CD4-positive, alpha-beta T cell (primary cell): ENCODE measurements at regions not wholly inside any gene's neighbourhood (a gene's known extent, or its start where the extent isn't known, plus 50 kb on each side); places are given as distances from the start of the nearest gene placed in this dataset.

ENCODE experiments used
- ATAC-seq: fragments of 200-7000 bp; cut with Tn5 transposase; one replicate; pipeline ENCODE4 v1.10.0; 2022; ENCODE audit warnings: mild to moderate bottlenecking; ENCODE audit not compliant: poor library complexity
- CTCF ChIA-PET: fragments of 350-600 bp; sonication (Branson Sonifier 250); formaldehyde crosslinking; loops from one replicate; lab custom pipeline; 2021; ENCODE audit warnings: antibody characterized with exemption, inconsistent platforms; lab: Charles Lee
- POLR2A ChIA-PET: fragments of 350-600 bp; sonication (Branson Sonifier 250); formaldehyde crosslinking; loops from one replicate; lab custom pipeline; 2021; ENCODE audit warnings: antibody characterized with exemption, inconsistent platforms; lab: Charles Lee
- DNase-seq, 14 experiments: peaks; one replicate each; pipeline ENCODE4 v3.0.0-alpha.2; 2013 to 2020; ENCODE audit warnings: mixed read lengths in 2 of 14
- H3K27ac ChIP-seq, 2 donors: one replicate each; pipeline versions ENCODE4 v1.5.1 to v1.7.0; 2013; ENCODE audit warnings: low read length in 2 of 2, low read depth in 1 of 2, mild to moderate bottlenecking in 1 of 2
- H3K27me3 ChIP-seq, 2 experiments: 1 replicate in 1 of 2; 2 replicates in 1 of 2; pipeline versions ENCODE4 v1.6.1 to v1.7.0; 2013; ENCODE audit warnings: low read length in 2 of 2, control low read depth in 1 of 2, mild to moderate bottlenecking in 1 of 2, moderate library complexity in 1 of 2; ENCODE audit not compliant: insufficient read depth in 2 of 2, control insufficient read depth in 1 of 2
- H3K36me3 ChIP-seq: one replicate; pipeline ENCODE4 v1.6.1; 2013; ENCODE audit warnings: low read length, control low read depth; ENCODE audit not compliant: insufficient read depth
- H3K4me1 ChIP-seq: one replicate; pipeline ENCODE4 v1.6.1; 2013; ENCODE audit warnings: low read length, control low read depth; ENCODE audit not compliant: insufficient read depth
- H3K4me3 ChIP-seq: one replicate; pipeline ENCODE4 v1.5.1; 2013; ENCODE audit warnings: mild to moderate bottlenecking, low read length, moderate library complexity
- H3K9me3 ChIP-seq, 2 experiments: 1 replicate in 1 of 2; 2 replicates in 1 of 2; pipeline versions ENCODE4 v1.6.1 to v1.7.0; 2013; ENCODE audit warnings: low read length in 2 of 2, mild to moderate bottlenecking in 2 of 2, control low read depth in 1 of 2, moderate library complexity in 1 of 2; ENCODE audit not compliant: control insufficient read depth in 1 of 2, insufficient read depth in 1 of 2
- H3K27ac Mint-ChIP-seq: one replicate; pipeline ENCODE4 v1.8.0; 2020; ENCODE audit warnings: mixed read lengths
- H3K27me3 Mint-ChIP-seq: one replicate; pipeline ENCODE4 v1.8.0; 2021; ENCODE audit warnings: mixed read lengths
- H3K36me3 Mint-ChIP-seq: one replicate; pipeline ENCODE4 v1.8.0; 2021; ENCODE audit warnings: low read depth, mixed read lengths
- H3K4me1 Mint-ChIP-seq: one replicate; pipeline ENCODE4 v1.8.0; 2021; ENCODE audit warnings: low read depth, mixed read lengths
- H3K4me3 Mint-ChIP-seq: one replicate; pipeline ENCODE4 v1.8.0; 2020; ENCODE audit warnings: mild to moderate bottlenecking, mixed read lengths
- H3K9me3 Mint-ChIP-seq: one replicate; pipeline ENCODE4 v1.8.0; 2020; ENCODE audit warnings: mixed read lengths
- intact Hi-C, 2 experiments: fragments of 100-400 bp; cut with DNase I in 1 of 2; cut with micrococcal nuclease in 1 of 2; formaldehyde crosslinking; loops; one replicate each; pipeline versions ENCODE4 v1.15.1 to v1.9.0; 2023 to 2025; cut with DNase I, micrococcal nuclease
- TF ChIP-seq, protein P1 (sequence below): fragments of 200-600 bp; IDR thresholded peaks from one replicate; pipeline ENCODE4 v1.8.0; 2022; ENCODE audit warnings: antibody characterized with exemption, mild to moderate bottlenecking

- H3K4me1 ChIP-seq = peaks cover 43% of the 10 kb centered on the region
- Mint-ChIP-seq H3K9me3 (peaks cover 18% of the 10 kb centered on the region), H3K27me3 (no peaks in the 10 kb centered on the region)
Observed at GRCh38 chr2:230600285-230600684, 112.4 kb upstream of the CAB39 start.

GRCh38 chr2:230600881-230601280 is 111.8 kb upstream of the CAB39 start:
- TF ChIP-seq, protein P1, sequence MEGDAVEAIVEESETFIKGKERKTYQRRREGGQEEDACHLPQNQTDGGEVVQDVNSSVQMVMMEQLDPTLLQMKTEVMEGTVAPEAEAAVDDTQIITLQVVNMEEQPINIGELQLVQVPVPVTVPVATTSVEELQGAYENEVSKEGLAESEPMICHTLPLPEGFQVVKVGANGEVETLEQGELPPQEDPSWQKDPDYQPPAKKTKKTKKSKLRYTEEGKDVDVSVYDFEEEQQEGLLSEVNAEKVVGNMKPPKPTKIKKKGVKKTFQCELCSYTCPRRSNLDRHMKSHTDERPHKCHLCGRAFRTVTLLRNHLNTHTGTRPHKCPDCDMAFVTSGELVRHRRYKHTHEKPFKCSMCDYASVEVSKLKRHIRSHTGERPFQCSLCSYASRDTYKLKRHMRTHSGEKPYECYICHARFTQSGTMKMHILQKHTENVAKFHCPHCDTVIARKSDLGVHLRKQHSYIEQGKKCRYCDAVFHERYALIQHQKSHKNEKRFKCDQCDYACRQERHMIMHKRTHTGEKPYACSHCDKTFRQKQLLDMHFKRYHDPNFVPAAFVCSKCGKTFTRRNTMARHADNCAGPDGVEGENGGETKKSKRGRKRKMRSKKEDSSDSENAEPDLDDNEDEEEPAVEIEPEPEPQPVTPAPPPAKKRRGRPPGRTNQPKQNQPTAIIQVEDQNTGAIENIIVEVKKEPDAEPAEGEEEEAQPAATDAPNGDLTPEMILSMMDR = no peak
- POLR2A ChIA-PET = no interaction called here
- intact Hi-C loops = loop anchor here (5.0 kb wide), 2 partner anchors 61 to 389 kb away; no protein-coding TSS in a partner anchor
- peaks cover 0 to 4% of the 10 kb centered on the region in 2 experiments for H3K9me3 ChIP-seq
- no peak overlapping the region for H3K4me3 ChIP-seq
- Mint-ChIP-seq H3K27ac (peak overlapping the region; percentile 98), H3K4me3 (peak overlapping the region; percentile 72), H3K9me3 (peaks cover 22% of the 10 kb centered on the region), H3K27me3 (no peaks in the 10 kb centered on the region), H3K4me1 (peaks cover 93% of the 10 kb centered on the region), H3K36me3 (peaks cover 50% of the 10 kb centered on the region)
- CTCF ChIA-PET = no interaction called here
- DNase-seq = no peak
- no peak overlapping the region for H3K27ac ChIP-seq
- no peaks in the 10 kb centered on the region for H3K27me3 ChIP-seq
- peaks cover 43% of the 10 kb centered on the region for H3K4me1 ChIP-seq
- no peak for ATAC-seq
- H3K36me3 ChIP-seq = no peaks in the 10 kb centered on the region

More at GRCh38 chr2:230600285-230600684, 112.4 kb upstream of the CAB39 start:
- DNase-seq (peak in 3 of 14 experiments; percentile 37 to 49 (median 44)), ATAC-seq (no peak)
- TF ChIP-seq, protein P1 = no peak
- Histone ChIP-seq H3K27me3 (no peaks in the 10 kb centered on the region), H3K36me3 (no peaks in the 10 kb centered on the region), H3K4me3 (no peak overlapping the region), H3K9me3 (peaks cover 0 to 4% of the 10 kb centered on the region in 2 experiments), H3K27ac (no peak overlapping the region)
- intact Hi-C loops = loop anchor here (5.0 kb wide), 2 partner anchors 62 to 388 kb away; no protein-coding TSS in a partner anchor
- ChIA-PET POLR2A (no interaction called here), CTCF (no interaction called here)
- Mint-ChIP-seq H3K27ac (peak overlapping the region; percentile 76), H3K36me3 (peaks cover 44% of the 10 kb centered on the region), H3K4me1 (peaks cover 93% of the 10 kb centered on the region), H3K4me3 (peak overlapping the region; percentile 72)

DNA sequence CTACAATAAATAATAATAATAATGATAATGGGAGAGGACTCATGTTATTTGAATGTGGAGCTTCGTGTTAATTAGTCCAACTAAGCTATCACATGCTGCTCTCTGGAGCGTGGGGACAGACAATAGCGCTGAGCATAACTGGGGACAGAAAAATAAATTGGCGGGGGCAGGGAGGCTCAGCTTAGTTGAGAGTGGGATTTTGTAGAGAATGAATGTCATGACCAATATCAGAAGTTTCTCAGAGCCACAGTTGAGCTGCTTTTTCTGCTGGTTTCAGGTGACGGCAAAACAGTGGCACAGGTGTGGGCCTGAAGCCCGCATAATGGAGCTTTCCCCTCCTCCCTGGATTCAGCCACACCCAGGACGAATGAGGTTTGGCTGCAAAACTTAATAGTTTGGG is 111.1 kb upstream of the CAB39 start:
- Mint-ChIP-seq H3K36me3 (peaks cover 56% of the 10 kb centered on the region), H3K4me1 (peaks cover 94% of the 10 kb centered on the region), H3K4me3 (peak overlapping the region; percentile 57), H3K9me3 (peaks cover 20% of the 10 kb centered on the region), H3K27ac (peak overlapping the region; percentile 98), H3K27me3 (no peaks in the 10 kb centered on the region)
- no peaks in the 10 kb centered on the region for H3K27me3 ChIP-seq
- DNase-seq = no peak
- H3K4me1 ChIP-seq = peaks cover 43% of the 10 kb centered on the region
- no peak overlapping the region for H3K27ac ChIP-seq
- no peak for ATAC-seq
- intact Hi-C loops = loop anchor here (5.0 kb wide), 2 partner anchors 61 to 389 kb away; no protein-coding TSS in a partner anchor
- peaks cover 0 to 4% of the 10 kb centered on the region in 2 experiments for H3K9me3 ChIP-seq
- no peak overlapping the region for H3K4me3 ChIP-seq
- TF ChIP-seq, protein P1 = no peak
- ChIA-PET CTCF (interaction anchor here (1.0 kb wide), 1 partner anchor 9 kb away, joined by 3 read pairs; no protein-coding TSS in a partner anchor), POLR2A (interaction anchor here (1.7 to 2.0 kb wide), 2 partner anchors 130 to 382 kb away, joined by 6 to 7 read pairs; partner anchors contain the start of gene SP110)
- no peaks in the 10 kb centered on the region for H3K36me3 ChIP-seq
